ENCODE measurements at regions not wholly inside any gene's neighbourhood (a gene's known extent, or its start where the extent isn't known, plus 50 kb on each side); places are given as distances from the start of the nearest gene placed in this dataset.

- FAIRE-seq = no peak
These were observed 52.5 kb downstream of the KCNF1 start for GRCh38 chr2:10964052-10964790.

- no peak for FAIRE-seq
These were observed 53.6 kb downstream of the KCNF1 start for GRCh38 chr2:10965241-10965843.

- FAIRE-seq = no peak
These were observed 54.3 kb downstream of the KCNF1 start for GRCh38 chr2:10966056-10966455.

GRCh38 chr2:10966741-10967140 lies 55.0 kb downstream of the KCNF1 start:
- no peak for FAIRE-seq

- no peak for FAIRE-seq
These were observed 56.4 kb downstream of the KCNF1 start for GRCh38 chr2:10968176-10968575.

GRCh38 chr2:10970666-10971065 lies 58.9 kb downstream of the KCNF1 start:
- FAIRE-seq = no peak

GRCh38 chr2:10971161-10971887 lies 59.6 kb downstream of the KCNF1 start:
- FAIRE-seq = no peak

GRCh38 chr2:10971888-10972260 lies 60.1 kb downstream of the KCNF1 start:
- no peak for FAIRE-seq

GRCh38 chr2:10972683-10973433 lies 61.1 kb downstream of the KCNF1 start:
- FAIRE-seq = no peak

- FAIRE-seq = no peak
These were observed 62.0 kb downstream of the KCNF1 start for GRCh38 chr2:10973766-10974165.

GRCh38 chr2:10977003-10977402 lies 65.3 kb downstream of the KCNF1 start:
- FAIRE-seq = no peak

- FAIRE-seq = no peak
These were observed 65.9 kb downstream of the KCNF1 start for GRCh38 chr2:10977621-10978020.

- no peak for FAIRE-seq
These were observed 66.4 kb downstream of the KCNF1 start for GRCh38 chr2:10978090-10978670.

- FAIRE-seq = no peak
These were observed 68.3 kb downstream of the KCNF1 start for GRCh38 chr2:10980071-10980470.

GRCh38 chr2:10980886-10981425 lies 69.2 kb downstream of the KCNF1 start:
- no peak for FAIRE-seq

GRCh38 chr2:10981451-10981850 lies 69.7 kb downstream of the KCNF1 start:
- no peak for FAIRE-seq

GRCh38 chr2:10981941-10982431 lies 70.3 kb downstream of the KCNF1 start:
- FAIRE-seq = no peak

- FAIRE-seq = no peak
These were observed 71.4 kb downstream of the KCNF1 start for GRCh38 chr2:10982931-10983701.

GRCh38 chr2:10983711-10984110 lies 72.0 kb downstream of the KCNF1 start:
- no peak for FAIRE-seq

GRCh38 chr2:10984418-10985135 lies 72.8 kb downstream of the KCNF1 start:
- FAIRE-seq = no peak

GRCh38 chr2:10985260-10985659 lies 73.5 kb downstream of the KCNF1 start:
- no peak for FAIRE-seq

Measured in endometrium (tissue), 2 donors.